ENCODE measurements at regions not wholly inside any gene's neighbourhood (a gene's known extent, or its start where the extent isn't known, plus 50 kb on each side); places are given as distances from the start of the nearest gene placed in this dataset.
"Not testable (repeated sequence)": the region's sequence is repeated elsewhere in the genome, so short reads cannot be mapped to it uniquely, and the experiment has no call there.

DNA sequence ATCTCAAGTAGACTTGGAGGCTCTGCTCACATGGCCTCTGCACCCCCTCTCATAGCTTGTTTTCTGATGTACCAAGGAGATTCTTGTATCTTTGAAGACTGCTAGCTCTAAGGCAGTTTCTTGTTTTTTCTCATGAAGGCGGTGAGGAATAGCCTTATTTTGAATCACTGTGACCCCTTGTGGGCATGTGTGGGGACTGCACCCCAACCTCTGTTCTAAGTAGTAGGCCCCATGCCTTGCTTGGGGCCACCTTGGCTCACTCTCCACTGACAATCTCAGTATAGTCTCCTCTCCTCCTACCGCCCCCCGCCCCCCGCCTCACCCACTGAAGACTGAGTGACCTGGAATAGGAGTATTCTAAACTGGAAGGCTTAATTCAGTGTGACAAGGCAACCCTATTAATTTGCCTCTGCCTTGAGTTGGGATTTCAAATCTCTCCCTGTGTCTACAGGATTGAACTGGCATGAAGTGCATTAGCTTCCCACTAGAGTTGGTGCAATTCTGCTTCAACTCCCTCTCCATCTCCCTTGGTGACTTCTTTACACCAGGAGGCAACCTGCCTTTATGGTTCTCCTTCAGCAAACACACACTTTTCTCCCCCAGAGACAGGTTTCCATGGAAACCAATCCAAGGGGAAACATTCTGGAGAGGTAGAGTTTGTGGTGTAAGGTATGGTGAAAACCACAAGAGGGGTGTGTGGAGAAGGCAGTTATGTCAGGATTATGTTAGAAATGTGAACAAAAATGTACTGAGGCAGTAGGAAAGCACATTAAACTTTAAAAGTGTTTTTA lies 75.4 kb upstream of the ECI2 start:
- no peak overlapping the region for H3K9ac ChIP-seq (ENCODE audit: low read depth in 1 of 3, low read length in 3 of 3)
- no peak overlapping the region for H3K4me3 ChIP-seq (ENCODE audit: low read length in 3 of 3)

DNA sequence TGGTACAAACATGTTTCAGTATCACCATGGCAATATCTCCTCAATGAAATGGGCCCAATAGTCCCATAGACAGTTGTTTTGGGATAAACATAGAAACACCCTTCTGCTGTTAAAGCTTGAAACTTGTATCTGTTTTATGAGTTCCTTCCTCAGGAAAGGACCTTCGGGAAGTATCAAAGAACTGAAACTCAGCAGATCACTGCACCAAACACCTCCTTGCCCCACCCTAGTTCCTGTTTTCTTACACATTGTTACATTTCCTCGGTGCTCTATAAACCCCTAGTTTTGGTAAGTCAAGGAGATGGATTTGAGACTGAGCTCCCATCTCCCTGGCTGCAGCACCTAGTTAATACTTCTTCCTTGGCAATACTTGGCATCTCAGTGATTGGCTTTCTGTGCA lies 73.8 kb upstream of the ECI2 start:
- H3K9ac ChIP-seq (ENCODE audit: low read depth in 1 of 3, low read length in 3 of 3), result no peak overlapping the region
- no peaks in the 10 kb centered on the region for H3K36me3 ChIP-seq (ENCODE audit: control insufficient read depth in 3 of 3, insufficient read depth in 3 of 3, low read length in 3 of 3)
- no peak overlapping the region for H3K4me3 ChIP-seq (ENCODE audit: low read length in 3 of 3)
- no peaks in the 10 kb centered on the region for H3K27me3 ChIP-seq (ENCODE audit: control insufficient read depth in 3 of 3, insufficient read depth in 3 of 3, low read length in 3 of 3)
- no peak overlapping the region for H3K27ac ChIP-seq (ENCODE audit: low read depth, low read length)
- peaks cover 12 to 14% (median 12%) of the 10 kb centered on the region in 3 donors for H3K4me1 ChIP-seq (ENCODE audit: control insufficient read depth in 3 of 3, insufficient read depth in 3 of 3, low read length in 3 of 3)
- no peaks in the 10 kb centered on the region for H3K9me3 ChIP-seq (ENCODE audit: control insufficient read depth in 3 of 3, low read length in 3 of 3)

More for the DNA sequence above, 75.4 kb upstream of the ECI2 start:
- no peak overlapping the region for H3K27ac ChIP-seq (ENCODE audit: low read depth, low read length)
- no peaks in the 10 kb centered on the region for H3K9me3 ChIP-seq (ENCODE audit: control insufficient read depth in 3 of 3, low read length in 3 of 3)
- no peaks in the 10 kb centered on the region for H3K27me3 ChIP-seq (ENCODE audit: control insufficient read depth in 3 of 3, insufficient read depth in 3 of 3, low read length in 3 of 3)
- peaks cover 12 to 14% (median 12%) of the 10 kb centered on the region in 3 donors for H3K4me1 ChIP-seq (ENCODE audit: control insufficient read depth in 3 of 3, insufficient read depth in 3 of 3, low read length in 3 of 3)
- no peaks in the 10 kb centered on the region for H3K36me3 ChIP-seq (ENCODE audit: control insufficient read depth in 3 of 3, insufficient read depth in 3 of 3, low read length in 3 of 3)

- H3K27me3 ChIP-seq (ENCODE audit: control insufficient read depth in 3 of 3, insufficient read depth in 3 of 3, low read length in 3 of 3), result no peaks in the 10 kb centered on the region
- H3K4me1 ChIP-seq (ENCODE audit: control insufficient read depth in 3 of 3, insufficient read depth in 3 of 3, low read length in 3 of 3), result peaks cover 12 to 14% (median 12%) of the 10 kb centered on the region in 3 donors
- H3K9ac ChIP-seq (ENCODE audit: low read depth in 1 of 3, low read length in 3 of 3), result no peak overlapping the region
- no peaks in the 10 kb centered on the region for H3K36me3 ChIP-seq (ENCODE audit: control insufficient read depth in 3 of 3, insufficient read depth in 3 of 3, low read length in 3 of 3)
- no peak overlapping the region for H3K27ac ChIP-seq (ENCODE audit: low read depth, low read length)
- H3K4me3 ChIP-seq (ENCODE audit: low read length in 3 of 3), result no peak overlapping the region
- no peaks in the 10 kb centered on the region for H3K9me3 ChIP-seq (ENCODE audit: control insufficient read depth in 3 of 3, low read length in 3 of 3)
These were observed 72.8 kb upstream of the ECI2 start for GRCh38 chr6:4208158-4208557.

DNA sequence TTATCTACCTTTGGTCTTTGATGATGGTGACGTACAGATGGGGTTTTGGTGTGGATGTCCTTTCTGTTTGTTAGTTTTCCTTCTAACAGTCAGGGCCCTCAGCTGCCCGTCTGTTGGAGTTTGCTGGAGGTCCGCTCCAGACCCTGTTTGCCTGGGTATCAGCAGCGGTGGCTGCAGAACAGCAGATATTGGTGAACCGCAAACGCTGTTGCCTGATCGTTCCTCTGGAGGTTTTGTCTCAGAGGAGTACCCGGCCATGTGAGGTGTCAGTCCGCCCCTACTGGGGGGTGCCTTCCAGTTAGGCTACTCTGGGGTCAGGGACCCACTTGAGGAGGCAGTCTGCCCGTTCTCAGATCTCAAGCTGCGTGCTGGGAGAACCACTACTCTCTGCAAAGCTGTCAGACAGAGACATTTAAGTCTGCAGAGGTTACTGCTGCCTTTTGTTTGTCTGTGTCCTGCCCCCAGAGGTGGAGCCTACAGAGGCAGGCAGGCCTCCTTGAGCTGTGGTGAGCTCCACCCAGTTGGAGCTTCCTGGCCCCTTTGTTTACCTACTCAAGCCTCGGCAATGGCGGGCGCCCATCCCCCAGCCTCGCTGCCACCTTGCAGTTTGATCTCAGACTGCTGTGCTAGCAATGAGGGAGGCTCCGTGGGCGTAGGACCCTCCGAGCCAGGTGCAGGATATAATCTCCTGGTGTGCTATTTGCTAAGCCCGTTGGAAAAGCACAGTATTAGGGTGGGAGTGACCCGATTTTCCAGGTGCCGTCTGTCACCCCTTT lies 68.5 kb upstream of the ECI2 start:
- not testable (repeated sequence) for H3K9me3 ChIP-seq (ENCODE audit: control insufficient read depth in 3 of 3, low read length in 3 of 3); H3K36me3 ChIP-seq (ENCODE audit: control insufficient read depth in 3 of 3, insufficient read depth in 3 of 3, low read length in 3 of 3); H3K9ac ChIP-seq (ENCODE audit: low read depth in 1 of 3, low read length in 3 of 3); H3K4me3 ChIP-seq (ENCODE audit: low read length in 3 of 3); H3K4me1 ChIP-seq (ENCODE audit: control insufficient read depth in 3 of 3, insufficient read depth in 3 of 3, low read length in 3 of 3); H3K27me3 ChIP-seq (ENCODE audit: control insufficient read depth in 3 of 3, insufficient read depth in 3 of 3, low read length in 3 of 3); H3K27ac ChIP-seq (ENCODE audit: low read depth, low read length)

- Histone ChIP-seq H3K4me3 (ENCODE audit: low read length in 3 of 3) (no peak overlapping the region), H3K9me3 (ENCODE audit: control insufficient read depth in 3 of 3, low read length in 3 of 3) (no peaks in the 10 kb centered on the region), H3K27ac (ENCODE audit: low read depth, low read length) (no peak overlapping the region), H3K9ac (ENCODE audit: low read depth in 1 of 3, low read length in 3 of 3) (no peak overlapping the region), H3K27me3 (ENCODE audit: control insufficient read depth in 3 of 3, insufficient read depth in 3 of 3, low read length in 3 of 3) (no peaks in the 10 kb centered on the region), H3K4me1 (ENCODE audit: control insufficient read depth in 3 of 3, insufficient read depth in 3 of 3, low read length in 3 of 3) (no peaks in the 10 kb centered on the region), H3K36me3 (ENCODE audit: control insufficient read depth in 3 of 3, insufficient read depth in 3 of 3, low read length in 3 of 3) (no peaks in the 10 kb centered on the region)
These were observed 57.3 kb upstream of the ECI2 start for GRCh38 chr6:4192627-4193026.

GRCh38 chr6:4192173-4192572 lies 56.8 kb upstream of the ECI2 start:
- Histone ChIP-seq H3K36me3 (ENCODE audit: control insufficient read depth in 3 of 3, insufficient read depth in 3 of 3, low read length in 3 of 3) (no peaks in the 10 kb centered on the region), H3K4me1 (ENCODE audit: control insufficient read depth in 3 of 3, insufficient read depth in 3 of 3, low read length in 3 of 3) (no peaks in the 10 kb centered on the region), H3K4me3 (ENCODE audit: low read length in 3 of 3) (no peak overlapping the region), H3K27me3 (ENCODE audit: control insufficient read depth in 3 of 3, insufficient read depth in 3 of 3, low read length in 3 of 3) (no peaks in the 10 kb centered on the region), H3K27ac (ENCODE audit: low read depth, low read length) (no peak overlapping the region), H3K9ac (ENCODE audit: low read depth in 1 of 3, low read length in 3 of 3) (no peak overlapping the region), H3K9me3 (ENCODE audit: control insufficient read depth in 3 of 3, low read length in 3 of 3) (no peaks in the 10 kb centered on the region)

GRCh38 chr6:4191271-4191721 lies 55.9 kb upstream of the ECI2 start:
- H3K4me1 ChIP-seq (ENCODE audit: control insufficient read depth in 3 of 3, insufficient read depth in 3 of 3, low read length in 3 of 3), result no peaks in the 10 kb centered on the region

GRCh38 chr6:4189249-4189648 lies 53.9 kb upstream of the ECI2 start:
- no peak overlapping the region for H3K4me3 ChIP-seq (ENCODE audit: low read length in 3 of 3)
- H3K4me1 ChIP-seq (ENCODE audit: control insufficient read depth in 3 of 3, insufficient read depth in 3 of 3, low read length in 3 of 3), result no peaks in the 10 kb centered on the region
- H3K27me3 ChIP-seq (ENCODE audit: control insufficient read depth in 3 of 3, insufficient read depth in 3 of 3, low read length in 3 of 3), result no peaks in the 10 kb centered on the region
- H3K9me3 ChIP-seq (ENCODE audit: control insufficient read depth in 3 of 3, low read length in 3 of 3), result no peaks in the 10 kb centered on the region
- no peak overlapping the region for H3K9ac ChIP-seq (ENCODE audit: low read depth in 1 of 3, low read length in 3 of 3)
- H3K36me3 ChIP-seq (ENCODE audit: control insufficient read depth in 3 of 3, insufficient read depth in 3 of 3, low read length in 3 of 3), result no peaks in the 10 kb centered on the region
- H3K27ac ChIP-seq (ENCODE audit: low read depth, low read length), result no peak overlapping the region

More at GRCh38 chr6:4191271-4191721, 55.9 kb upstream of the ECI2 start:
- Histone ChIP-seq H3K4me3 (ENCODE audit: low read length in 3 of 3) (no peak overlapping the region), H3K9me3 (ENCODE audit: control insufficient read depth in 3 of 3, low read length in 3 of 3) (no peaks in the 10 kb centered on the region), H3K9ac (ENCODE audit: low read depth in 1 of 3, low read length in 3 of 3) (no peak overlapping the region), H3K36me3 (ENCODE audit: control insufficient read depth in 3 of 3, insufficient read depth in 3 of 3, low read length in 3 of 3) (no peaks in the 10 kb centered on the region), H3K27ac (ENCODE audit: low read depth, low read length) (no peak overlapping the region), H3K27me3 (ENCODE audit: control insufficient read depth in 3 of 3, insufficient read depth in 3 of 3, low read length in 3 of 3) (no peaks in the 10 kb centered on the region)

DNA sequence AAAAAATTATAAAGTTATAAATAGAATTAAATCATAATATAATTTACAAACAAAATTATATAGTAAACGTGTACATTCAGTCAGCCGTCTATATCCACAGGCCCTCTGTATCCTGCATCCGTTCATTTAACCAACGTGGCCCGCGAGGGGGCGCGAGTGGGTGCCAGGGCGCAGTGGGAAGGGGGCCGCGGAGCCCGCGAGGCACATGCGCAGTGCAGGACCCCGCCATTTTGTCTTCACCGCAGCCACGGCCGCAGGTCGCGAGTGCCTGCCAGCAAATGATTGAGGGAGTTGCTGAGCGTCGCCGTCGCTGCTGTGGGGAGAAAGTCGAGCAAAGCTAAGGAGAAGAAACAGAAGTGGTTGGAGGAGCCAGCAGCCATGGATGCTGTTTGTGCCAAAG lies 53.4 kb upstream of the ECI2 start:
- no peaks in the 10 kb centered on the region for H3K36me3 ChIP-seq (ENCODE audit: control insufficient read depth in 3 of 3, insufficient read depth in 3 of 3, low read length in 3 of 3)
- H3K4me3 ChIP-seq (ENCODE audit: low read length in 3 of 3), result no peak overlapping the region
- H3K9ac ChIP-seq (ENCODE audit: low read depth in 1 of 3, low read length in 3 of 3), result no peak overlapping the region
- no peak overlapping the region for H3K27ac ChIP-seq (ENCODE audit: low read depth, low read length)
- H3K9me3 ChIP-seq (ENCODE audit: control insufficient read depth in 3 of 3, low read length in 3 of 3), result no peaks in the 10 kb centered on the region
- H3K4me1 ChIP-seq (ENCODE audit: control insufficient read depth in 3 of 3, insufficient read depth in 3 of 3, low read length in 3 of 3), result no peaks in the 10 kb centered on the region
- H3K27me3 ChIP-seq (ENCODE audit: control insufficient read depth in 3 of 3, insufficient read depth in 3 of 3, low read length in 3 of 3), result no peaks in the 10 kb centered on the region

GRCh38 chr6:4187480-4187879 lies 52.1 kb upstream of the ECI2 start:
- H3K9ac ChIP-seq (ENCODE audit: low read depth in 1 of 3, low read length in 3 of 3), result no peak overlapping the region
- no peaks in the 10 kb centered on the region for H3K27me3 ChIP-seq (ENCODE audit: control insufficient read depth in 3 of 3, insufficient read depth in 3 of 3, low read length in 3 of 3)
- no peak overlapping the region for H3K27ac ChIP-seq (ENCODE audit: low read depth, low read length)
- no peaks in the 10 kb centered on the region for H3K4me1 ChIP-seq (ENCODE audit: control insufficient read depth in 3 of 3, insufficient read depth in 3 of 3, low read length in 3 of 3)
- no peaks in the 10 kb centered on the region for H3K36me3 ChIP-seq (ENCODE audit: control insufficient read depth in 3 of 3, insufficient read depth in 3 of 3, low read length in 3 of 3)
- no peak overlapping the region for H3K4me3 ChIP-seq (ENCODE audit: low read length in 3 of 3)
- H3K9me3 ChIP-seq (ENCODE audit: control insufficient read depth in 3 of 3, low read length in 3 of 3), result no peaks in the 10 kb centered on the region
